Suprapubic skin (tissue), 4 donors: ENCODE measurements at regions not wholly inside any gene's neighbourhood (a gene's known extent, or its start where the extent isn't known, plus 50 kb on each side); places are given as distances from the start of the nearest gene placed in this dataset.

ENCODE experiments used
- DNase-seq, 2 donors: peaks; one replicate each; pipeline ENCODE4 v3.0.0-alpha.2; 2019; ENCODE audit warnings: low spot score in 2 of 2
- H3K27ac ChIP-seq: fragments of 200-600 bp; sonication (generic); one replicate; pipeline ENCODE4 v1.5.1; 2019
- H3K27me3 ChIP-seq: fragments of 200-600 bp; sonication (generic); one replicate; pipeline ENCODE4 v1.5.1; 2019
- H3K36me3 ChIP-seq: fragments of 200-600 bp; sonication (generic); one replicate; pipeline ENCODE4 v1.5.1; 2019
- H3K4me1 ChIP-seq: fragments of 200-600 bp; sonication (generic); one replicate; pipeline ENCODE4 v1.5.1; 2019
- H3K4me3 ChIP-seq: fragments of 200-600 bp; sonication (generic); one replicate; pipeline ENCODE4 v1.5.1; 2019; ENCODE audit warnings: mild to moderate bottlenecking
- H3K9me3 ChIP-seq: fragments of 200-600 bp; sonication (generic); one replicate; pipeline ENCODE4 v1.5.1; 2019
- EP300 ChIP-seq: sonication (generic); formaldehyde crosslinking; IDR thresholded peaks from one replicate; pipeline ENCODE4 v1.6.1; 2017; ENCODE audit warnings: antibody characterized with exemption
- POLR2A ChIP-seq, 2 donors: fragments of 450-650 bp; IDR thresholded peaks; one replicate each; pipeline ENCODE4 v1.6.1; 2017; ENCODE audit warnings: antibody characterized with exemption in 2 of 2, mild to moderate bottlenecking in 2 of 2, moderate library complexity in 2 of 2
- POLR2AphosphoS5 ChIP-seq, 3 donors: sonication (generic); formaldehyde crosslinking; IDR thresholded peaks; one replicate each; pipeline ENCODE4 v1.6.1; 2017; ENCODE audit warnings: antibody characterized with exemption in 3 of 3
- WGBS: methylation state at CpG from one replicate; pipeline ENCODE4 v1.1.5; 2018; 5-methylcytosine and 5-hydroxymethylcytosine counted together
- TF ChIP-seq, protein P1 (sequence below), 2 donors: fragments of 200-600 bp in 1 of 2; fragments of 450-650 bp in 1 of 2; sonication (generic) in 1 of 2; IDR thresholded peaks; one replicate each; pipeline ENCODE4 v1.5.1; 2016 to 2019; ENCODE audit warnings: antibody characterized with exemption in 2 of 2, mild to moderate bottlenecking in 1 of 2, moderate library complexity in 1 of 2

DNA sequence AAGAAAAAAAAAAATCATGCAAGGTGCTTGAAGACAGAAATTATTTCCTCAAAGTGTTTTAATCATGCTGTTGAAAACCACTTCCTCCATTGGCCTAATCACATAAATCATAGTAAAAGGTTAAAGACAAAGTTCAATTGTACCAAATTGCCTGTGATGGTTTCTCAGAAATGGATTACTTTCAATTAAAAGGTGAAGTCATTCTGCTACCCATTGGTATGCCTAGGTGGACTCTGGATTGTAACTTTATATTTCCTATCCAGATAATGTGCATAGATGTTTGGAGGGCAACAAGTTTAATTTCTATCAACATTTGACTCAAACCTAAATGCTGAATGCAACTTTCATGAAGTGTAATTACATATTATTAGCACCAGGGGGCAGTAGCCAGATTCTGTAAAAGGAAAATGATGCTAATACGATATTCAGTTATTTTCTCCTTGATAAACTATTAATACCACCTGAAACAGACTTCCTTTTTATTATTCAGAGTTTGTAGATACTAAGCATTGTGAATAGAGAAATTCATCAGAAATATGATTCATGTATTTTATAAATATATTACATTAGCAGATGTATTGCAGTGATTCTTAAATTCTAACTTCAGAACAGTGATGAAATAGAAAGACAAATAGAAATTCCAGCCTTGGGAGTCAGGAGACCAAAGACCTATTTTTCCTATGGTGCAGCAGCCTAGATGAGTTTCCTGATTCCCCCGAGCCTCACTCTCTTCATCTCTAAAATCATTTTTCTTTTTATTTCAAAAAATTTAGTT lies 148.2 kb downstream of the CAAP1 start:
- no peak overlapping the region for H3K4me3 ChIP-seq
- no peaks in the 10 kb centered on the region for H3K27me3 ChIP-seq
- DNase-seq = no peak
- no peak overlapping the region for H3K27ac ChIP-seq
- H3K4me1 ChIP-seq = no peaks in the 10 kb centered on the region
- WGBS = 32% methylated on average over 2 of the region's 2 CpGs
- no peaks in the 10 kb centered on the region for H3K36me3 ChIP-seq
- no peak for TF ChIP-seq EP300
- no peak for TF ChIP-seq POLR2A (IDR thresholded peaks at IDR 0.05)
- TF ChIP-seq, protein P1, sequence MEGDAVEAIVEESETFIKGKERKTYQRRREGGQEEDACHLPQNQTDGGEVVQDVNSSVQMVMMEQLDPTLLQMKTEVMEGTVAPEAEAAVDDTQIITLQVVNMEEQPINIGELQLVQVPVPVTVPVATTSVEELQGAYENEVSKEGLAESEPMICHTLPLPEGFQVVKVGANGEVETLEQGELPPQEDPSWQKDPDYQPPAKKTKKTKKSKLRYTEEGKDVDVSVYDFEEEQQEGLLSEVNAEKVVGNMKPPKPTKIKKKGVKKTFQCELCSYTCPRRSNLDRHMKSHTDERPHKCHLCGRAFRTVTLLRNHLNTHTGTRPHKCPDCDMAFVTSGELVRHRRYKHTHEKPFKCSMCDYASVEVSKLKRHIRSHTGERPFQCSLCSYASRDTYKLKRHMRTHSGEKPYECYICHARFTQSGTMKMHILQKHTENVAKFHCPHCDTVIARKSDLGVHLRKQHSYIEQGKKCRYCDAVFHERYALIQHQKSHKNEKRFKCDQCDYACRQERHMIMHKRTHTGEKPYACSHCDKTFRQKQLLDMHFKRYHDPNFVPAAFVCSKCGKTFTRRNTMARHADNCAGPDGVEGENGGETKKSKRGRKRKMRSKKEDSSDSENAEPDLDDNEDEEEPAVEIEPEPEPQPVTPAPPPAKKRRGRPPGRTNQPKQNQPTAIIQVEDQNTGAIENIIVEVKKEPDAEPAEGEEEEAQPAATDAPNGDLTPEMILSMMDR (IDR thresholded peaks at IDR 0.05) = peak; percentile 47 to 67
- H3K9me3 ChIP-seq = no peaks in the 10 kb centered on the region

DNA sequence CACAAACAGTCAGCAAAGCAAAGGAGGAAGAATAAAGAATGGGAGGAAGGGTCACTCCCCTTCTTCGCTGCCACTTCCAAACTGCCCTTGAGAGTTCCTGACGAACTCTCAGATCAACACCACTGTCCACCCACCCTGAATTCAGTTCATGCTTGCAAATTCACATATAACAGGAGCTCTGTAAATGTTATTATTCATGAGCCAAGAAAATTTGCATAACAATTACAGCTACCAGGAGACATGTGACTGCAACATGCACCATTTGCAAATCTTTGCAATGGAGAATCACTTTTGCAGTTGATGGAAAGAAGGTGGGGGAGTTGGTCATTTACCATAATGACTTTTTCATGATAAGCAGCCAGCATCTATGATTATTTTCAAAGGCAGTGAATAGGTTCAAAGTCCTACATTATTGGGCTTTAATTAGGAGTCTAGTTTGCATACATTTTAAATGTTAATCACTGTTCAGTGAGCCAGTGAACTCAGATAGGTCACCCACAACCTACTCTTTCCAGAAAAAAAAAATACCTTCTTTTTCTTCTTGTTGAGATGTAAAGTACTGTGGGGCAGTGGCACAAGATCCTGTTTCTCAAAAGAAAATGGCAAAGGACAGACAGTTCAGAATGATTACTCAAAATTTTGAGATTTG lies 149.7 kb downstream of the CAAP1 start:
- Histone ChIP-seq H3K27me3 (no peaks in the 10 kb centered on the region), H3K4me1 (no peaks in the 10 kb centered on the region), H3K4me3 (no peak overlapping the region), H3K36me3 (no peaks in the 10 kb centered on the region), H3K27ac (no peak overlapping the region), H3K9me3 (no peaks in the 10 kb centered on the region)
- 32% methylated on average over 2 of the region's 2 CpGs for WGBS
- no peak for TF ChIP-seq EP300
- TF ChIP-seq, protein P1 (IDR thresholded peaks at IDR 0.05) = no peak
- TF ChIP-seq POLR2A (IDR thresholded peaks at IDR 0.05) = no peak
- TF ChIP-seq POLR2AphosphoS5 (IDR thresholded peaks at IDR 0.05) = no peak
- DNase-seq = no peak

DNA sequence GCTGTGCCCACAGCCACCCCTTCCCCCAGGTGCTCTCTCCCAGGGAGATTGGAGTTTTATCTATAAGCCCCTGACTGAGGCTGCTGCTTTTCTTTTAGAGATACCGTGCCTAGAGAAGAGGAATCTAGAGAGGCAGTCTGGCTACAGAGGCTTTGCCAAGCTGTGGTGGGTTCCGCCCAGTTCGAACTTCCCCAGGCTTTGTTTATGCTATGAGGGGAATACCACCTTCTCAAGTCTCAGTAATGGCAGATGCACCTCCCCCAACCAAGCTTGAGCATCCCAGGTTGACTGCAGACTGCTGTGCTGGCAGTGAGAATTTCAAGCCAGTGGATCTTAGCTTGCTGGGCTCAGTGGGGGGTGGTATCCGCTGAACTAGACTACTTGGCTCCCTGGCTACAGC lies 157.4 kb downstream of the CAAP1 start:
- no peak for TF ChIP-seq EP300
- TF ChIP-seq POLR2A (IDR thresholded peaks at IDR 0.05) = no peak
- TF ChIP-seq, protein P1 (IDR thresholded peaks at IDR 0.05) = no peak
- no peak for TF ChIP-seq POLR2AphosphoS5 (IDR thresholded peaks at IDR 0.05)
- Histone ChIP-seq H3K27me3 (no peaks in the 10 kb centered on the region), H3K4me1 (no peaks in the 10 kb centered on the region), H3K27ac (no peak overlapping the region), H3K9me3 (no peaks in the 10 kb centered on the region), H3K36me3 (no peaks in the 10 kb centered on the region), H3K4me3 (no peak overlapping the region)
- no peak for DNase-seq
- 88% methylated on average over 3 of the region's 4 CpGs for WGBS

DNA sequence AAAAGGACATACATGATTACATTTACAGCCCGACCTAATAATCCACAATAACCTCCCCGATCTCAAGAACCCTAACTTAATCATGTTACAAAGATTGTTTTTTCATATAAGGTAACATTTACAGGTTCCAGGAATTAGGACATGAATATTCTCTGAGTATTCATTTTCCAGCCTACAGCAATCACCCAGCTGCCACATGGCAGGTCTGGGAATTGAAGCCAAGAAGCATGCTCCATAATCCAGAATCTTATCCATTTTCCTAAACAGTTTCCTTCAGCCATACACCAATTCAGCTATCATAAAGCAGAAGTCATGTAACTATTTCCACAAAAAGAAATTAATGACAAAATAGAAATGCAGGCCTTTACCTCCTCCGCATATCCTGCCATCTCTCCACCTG lies 163.4 kb downstream of the CAAP1 start:
- no peak for TF ChIP-seq EP300
- TF ChIP-seq, protein P1 (IDR thresholded peaks at IDR 0.05) = no peak
- H3K27ac ChIP-seq = no peak overlapping the region
- WGBS = 85% methylated on average over 3 of the region's 3 CpGs
- H3K27me3 ChIP-seq = no peaks in the 10 kb centered on the region
- H3K4me3 ChIP-seq = no peak overlapping the region
- no peaks in the 10 kb centered on the region for H3K9me3 ChIP-seq
- H3K4me1 ChIP-seq = no peaks in the 10 kb centered on the region
- no peak for DNase-seq
- H3K36me3 ChIP-seq = no peaks in the 10 kb centered on the region

DNA sequence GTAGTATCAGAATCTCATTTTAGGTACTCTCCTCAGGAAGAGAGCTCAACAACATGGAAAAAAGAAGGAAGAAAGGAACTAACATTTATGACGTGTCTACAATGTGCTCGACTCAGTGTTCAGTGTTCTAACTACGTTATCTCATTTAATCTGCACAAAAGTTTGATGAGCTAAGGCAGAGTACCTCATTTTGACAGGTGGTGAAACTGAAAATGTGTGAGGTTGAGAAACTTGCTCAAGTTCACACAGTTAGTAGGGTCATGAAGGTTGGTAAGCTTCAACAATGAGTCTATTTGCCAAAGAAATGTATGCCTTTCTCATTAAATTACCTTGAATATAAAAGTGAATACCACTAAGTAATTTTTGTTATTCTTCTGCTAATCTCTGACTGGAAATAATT lies 165.1 kb downstream of the CAAP1 start:
- TF ChIP-seq, protein P1 (IDR thresholded peaks at IDR 0.05) = no peak
- TF ChIP-seq POLR2A (IDR thresholded peaks at IDR 0.05) (no peak), POLR2AphosphoS5 (IDR thresholded peaks at IDR 0.05) (no peak), EP300 (no peak)
- Histone ChIP-seq H3K27me3 (no peaks in the 10 kb centered on the region), H3K9me3 (no peaks in the 10 kb centered on the region), H3K27ac (no peak overlapping the region), H3K4me1 (no peaks in the 10 kb centered on the region), H3K4me3 (no peak overlapping the region), H3K36me3 (no peaks in the 10 kb centered on the region)
- DNase-seq = no peak
- 73% methylated on average over 3 of the region's 3 CpGs for WGBS
